SK-N-DZ (cell line): ENCODE measurements at regions not wholly inside any gene's neighbourhood (a gene's known extent, or its start where the extent isn't known, plus 50 kb on each side); places are given as distances from the start of the nearest gene placed in this dataset.

Experiments used
- DNase-seq: peaks from one replicate; pipeline ENCODE4 v3.0.0-alpha.2; 2015; ENCODE audit warnings: low spot score

GRCh38 chr13:105545811-105546210 is 989.7 kb downstream of the EFNB2 start:
- no peak for DNase-seq

- no peak for DNase-seq
Observed at GRCh38 chr13:105543742-105544141, 991.7 kb downstream of the EFNB2 start.

GRCh38 chr13:105541565-105541964 is 993.9 kb downstream of the EFNB2 start:
- DNase-seq: no peak

- no peak for DNase-seq
Observed at GRCh38 chr13:105538346-105538745, 997.1 kb downstream of the EFNB2 start.

GRCh38 chr13:105537113-105537512 is 998.3 kb downstream of the EFNB2 start:
- DNase-seq: no peak

- DNase-seq: no peak
Observed at GRCh38 chr13:105530468-105530867, 1005.0 kb downstream of the EFNB2 start.

- DNase-seq: no peak
Observed at GRCh38 chr13:105527127-105527526, 1008.3 kb downstream of the EFNB2 start.

- no peak for DNase-seq
Observed at GRCh38 chr13:105519771-105520170, 1015.7 kb downstream of the EFNB2 start.

GRCh38 chr13:105518086-105518485 is 1017.4 kb downstream of the EFNB2 start:
- DNase-seq: peak; percentile 12

GRCh38 chr13:105514401-105514800 is 1021.1 kb downstream of the EFNB2 start:
- no peak for DNase-seq

- DNase-seq: no peak
Observed at GRCh38 chr13:105513448-105513847, 1022.0 kb downstream of the EFNB2 start.

GRCh38 chr13:105509981-105510762 is 1025.3 kb downstream of the EFNB2 start:
- DNase-seq: no peak

- DNase-seq: no peak
Observed at GRCh38 chr13:105506463-105506862, 1029.0 kb downstream of the EFNB2 start.

GRCh38 chr13:105502193-105502592 is 1033.3 kb downstream of the EFNB2 start:
- DNase-seq: no peak

- no peak for DNase-seq
Observed at GRCh38 chr13:105497597-105497996, 1037.9 kb downstream of the EFNB2 start.

- DNase-seq: no peak
Observed at GRCh38 chr13:105492216-105492615, 1043.2 kb downstream of the EFNB2 start.

- no peak for DNase-seq
Observed at GRCh38 chr13:105491345-105491744, 1044.1 kb downstream of the EFNB2 start.

GRCh38 chr13:105485081-105485480 is 1050.4 kb downstream of the EFNB2 start:
- no peak for DNase-seq

GRCh38 chr13:105474983-105475610 is 1060.4 kb downstream of the EFNB2 start:
- DNase-seq: peak; percentile 57

GRCh38 chr13:105471673-105472072 is 1063.8 kb downstream of the EFNB2 start:
- DNase-seq: no peak

GRCh38 chr13:105466376-105466775 is 1069.1 kb downstream of the EFNB2 start:
- DNase-seq: no peak

GRCh38 chr13:105465745-105466144 is 1069.7 kb downstream of the EFNB2 start, which contains the start of gene DAOA:
DAOA (plus strand) TSS chr13:105466045.
- no peak for DNase-seq

GRCh38 chr13:105465251-105465650 is 1070.2 kb downstream of the EFNB2 start:
- no peak for DNase-seq
